ENCODE measurements at regions not wholly inside any gene's neighbourhood (a gene's known extent, or its start where the extent isn't known, plus 50 kb on each side); places are given as distances from the start of the nearest gene placed in this dataset.
"Not testable (repeated sequence)": the region's sequence is repeated elsewhere in the genome, so short reads cannot be mapped to it uniquely, and the experiment has no call there.

GRCh38 chr7:125195156-125195555 is 265.5 kb upstream of the POT1 start:
- Histone ChIP-seq H3K9me3 (no peaks in the 10 kb centered on the region), H3K4me1 (no peaks in the 10 kb centered on the region), H3K27me3 (replicated peaks; ENCODE audit: control insufficient read depth, insufficient read depth, low read length) (no peaks in the 10 kb centered on the region), H3K4me3 (ENCODE audit: low read depth, low read length) (no peak overlapping the region), H3K36me3 (ENCODE audit: control insufficient read depth, insufficient read depth, low read length) (no peaks in the 10 kb centered on the region)
- ChIA-PET POLR2A (no interaction called here), CTCF (no interaction called here)
- H3K4me1 Mint-ChIP-seq (ENCODE audit: low read depth, unreplicated experiment) = no peaks in the 10 kb centered on the region
- no peak overlapping the region for H3K4me3 Mint-ChIP-seq (ENCODE audit: unreplicated experiment)
- DNase-seq = no peak
- H3K9me3 Mint-ChIP-seq (ENCODE audit: unreplicated experiment) = peaks cover 11% of the 10 kb centered on the region
- H3K27ac Mint-ChIP-seq (ENCODE audit: unreplicated experiment) = no peak overlapping the region
- no peaks in the 10 kb centered on the region for H3K27me3 Mint-ChIP-seq (ENCODE audit: insufficient read depth, unreplicated experiment)
- no TSS peak for BruUV-seq (replicated peaks)
- H3K36me3 Mint-ChIP-seq (ENCODE audit: insufficient read depth, unreplicated experiment) = no peaks in the 10 kb centered on the region
- no peak for TF ChIP-seq CTCF (IDR thresholded peaks at IDR 0.05; ENCODE audit: insufficient read depth in 1 of 2, low read depth in 1 of 2, low read length in 1 of 2, severe bottlenecking in 1 of 2, unreplicated experiment in 1 of 2)
- intact Hi-C loops (cut with micrococcal nuclease; ENCODE audit: unreplicated experiment) = no loop called here

- ChIA-PET CTCF (no interaction called here), POLR2A (no interaction called here)
- no peak overlapping the region for H3K4me3 Mint-ChIP-seq (ENCODE audit: unreplicated experiment)
- DNase-seq = no peak
- TF ChIP-seq CTCF (IDR thresholded peaks at IDR 0.05; ENCODE audit: insufficient read depth in 1 of 2, low read depth in 1 of 2, low read length in 1 of 2, severe bottlenecking in 1 of 2, unreplicated experiment in 1 of 2) = no peak
- no peaks in the 10 kb centered on the region for H3K36me3 ChIP-seq (ENCODE audit: control insufficient read depth, insufficient read depth, low read length)
- peaks cover 19% of the 10 kb centered on the region for H3K9me3 Mint-ChIP-seq (ENCODE audit: unreplicated experiment)
- no peaks in the 10 kb centered on the region for H3K4me1 ChIP-seq
- no peak overlapping the region for H3K4me3 ChIP-seq (ENCODE audit: low read depth, low read length)
- BruUV-seq (replicated peaks) = no TSS peak
- no peaks in the 10 kb centered on the region for H3K27me3 Mint-ChIP-seq (ENCODE audit: insufficient read depth, unreplicated experiment)
- no peaks in the 10 kb centered on the region for H3K27me3 ChIP-seq (replicated peaks; ENCODE audit: control insufficient read depth, insufficient read depth, low read length)
- intact Hi-C loops (cut with micrococcal nuclease; ENCODE audit: unreplicated experiment) = no loop called here
- H3K4me1 Mint-ChIP-seq (ENCODE audit: low read depth, unreplicated experiment) = no peaks in the 10 kb centered on the region
- no peaks in the 10 kb centered on the region for H3K9me3 ChIP-seq
- no peak overlapping the region for H3K27ac Mint-ChIP-seq (ENCODE audit: unreplicated experiment)
- no peaks in the 10 kb centered on the region for H3K36me3 Mint-ChIP-seq (ENCODE audit: insufficient read depth, unreplicated experiment)
Measured at GRCh38 chr7:125193263-125193662, 263.6 kb upstream of the POT1 start.

GRCh38 chr7:125184801-125185200 is 255.2 kb upstream of the POT1 start:
- POLR2A ChIA-PET = no interaction called here
- H3K4me3 Mint-ChIP-seq (ENCODE audit: unreplicated experiment) = no peak overlapping the region
- DNase-seq = no peak

GRCh38 chr7:125181569-125182267 is 252.1 kb upstream of the POT1 start:
- H3K27me3 Mint-ChIP-seq (ENCODE audit: insufficient read depth, unreplicated experiment); POLR2A ChIA-PET; BruUV-seq (replicated peaks); DNase-seq; H3K36me3 Mint-ChIP-seq (ENCODE audit: insufficient read depth, unreplicated experiment); H3K4me3 ChIP-seq (ENCODE audit: low read depth, low read length); H3K27me3 ChIP-seq (replicated peaks; ENCODE audit: control insufficient read depth, insufficient read depth, low read length); CTCF ChIA-PET; H3K9me3 Mint-ChIP-seq (ENCODE audit: unreplicated experiment); H3K4me1 ChIP-seq; H3K9me3 ChIP-seq; intact Hi-C loops (cut with micrococcal nuclease; ENCODE audit: unreplicated experiment); H3K36me3 ChIP-seq (ENCODE audit: control insufficient read depth, insufficient read depth, low read length); H3K4me1 Mint-ChIP-seq (ENCODE audit: low read depth, unreplicated experiment); H3K4me3 Mint-ChIP-seq (ENCODE audit: unreplicated experiment); H3K27ac Mint-ChIP-seq (ENCODE audit: unreplicated experiment): not testable (repeated sequence)

More at GRCh38 chr7:125184801-125185200, 255.2 kb upstream of the POT1 start:
- intact Hi-C loops (cut with micrococcal nuclease; ENCODE audit: unreplicated experiment) = no loop called here
- Histone ChIP-seq H3K4me1 (no peaks in the 10 kb centered on the region), H3K36me3 (ENCODE audit: control insufficient read depth, insufficient read depth, low read length) (no peaks in the 10 kb centered on the region), H3K9me3 (no peaks in the 10 kb centered on the region), H3K27me3 (replicated peaks; ENCODE audit: control insufficient read depth, insufficient read depth, low read length) (no peaks in the 10 kb centered on the region), H3K4me3 (ENCODE audit: low read depth, low read length) (no peak overlapping the region)
- Mint-ChIP-seq H3K27me3 (ENCODE audit: insufficient read depth, unreplicated experiment) (no peaks in the 10 kb centered on the region), H3K36me3 (ENCODE audit: insufficient read depth, unreplicated experiment) (no peaks in the 10 kb centered on the region), H3K27ac (ENCODE audit: unreplicated experiment) (no peak overlapping the region), H3K9me3 (ENCODE audit: unreplicated experiment) (peaks cover 5% of the 10 kb centered on the region), H3K4me1 (ENCODE audit: low read depth, unreplicated experiment) (no peaks in the 10 kb centered on the region)
- no TSS peak for BruUV-seq (replicated peaks)
- no peak for TF ChIP-seq CTCF (IDR thresholded peaks at IDR 0.05; ENCODE audit: insufficient read depth in 1 of 2, low read depth in 1 of 2, low read length in 1 of 2, severe bottlenecking in 1 of 2, unreplicated experiment in 1 of 2)
- CTCF ChIA-PET = no interaction called here

Measured in Caco-2 (cell line).